K562 (cell line): ENCODE measurements at regions not wholly inside any gene's neighbourhood (a gene's known extent, or its start where the extent isn't known, plus 50 kb on each side); places are given as distances from the start of the nearest gene placed in this dataset.

ENCODE experiments used
- ATF2 ChIP-seq: sonication (generic); formaldehyde crosslinking; IDR thresholded peaks from 2 replicates; pipeline ENCODE4 v1.8.1; 2022; ENCODE audit warnings: missing genetic modification reagents
- FOXO4 ChIP-seq: fragments of 450-650 bp; formaldehyde crosslinking; IDR thresholded peaks from 2 replicates; pipeline ENCODE4 v1.4.0; 2020; ENCODE audit warnings: mild to moderate bottlenecking, moderate library complexity
- HBP1 ChIP-seq: fragments of 450-650 bp; formaldehyde crosslinking; IDR thresholded peaks from 2 replicates; pipeline ENCODE4 v1.4.0; 2022; ENCODE audit warnings: missing genetic modification characterization
- KDM5B ChIP-seq: fragments of 200-600 bp; sonication (generic); IDR thresholded peaks from 2 replicates; pipeline ENCODE4 v1.6.1; 2012; ENCODE audit warnings: low read depth, mild to moderate bottlenecking, moderate library complexity, low read length, control low read depth, inconsistent platforms; ENCODE audit not compliant: insufficient replicate concordance
- MYNN ChIP-seq, 2 experiments: sonication (generic); formaldehyde crosslinking in 1 of 2; IDR thresholded peaks; 2 replicates each; pipeline versions ENCODE4 v1.5.0 to v1.6.1; 2016 to 2020; ENCODE audit warnings: antibody characterized with exemption in 1 of 2, missing genetic modification reagents in 1 of 2
- NR2F6 ChIP-seq: fragments of 450-650 bp; formaldehyde crosslinking; IDR thresholded peaks from 2 replicates; pipeline ENCODE4 v1.4.0; 2020; ENCODE audit warnings: mild to moderate bottlenecking
- PHB ChIP-seq: fragments of 250-450 bp; sonication (Bioruptor Pico); IDR thresholded peaks from 2 replicates; pipeline ENCODE4 v1.5.0; 2021
- POLR2AphosphoS5 ChIP-seq: IDR thresholded peaks from 2 replicates; pipeline ENCODE4 v1.6.1; 2011; ENCODE audit warnings: mild to moderate bottlenecking, low read depth, low read length, moderate library complexity; ENCODE audit not compliant: control insufficient read depth, insufficient read depth
- POLR2G ChIP-seq: fragments of 200-400 bp; formaldehyde crosslinking; IDR thresholded peaks from 2 replicates; pipeline ENCODE4 v1.6.1; 2017; ENCODE audit warnings: low read depth, mild to moderate bottlenecking, antibody characterized with exemption, low read length, moderate library complexity
- RFX7 ChIP-seq: fragments of 250-450 bp; sonication (Bioruptor Pico); IDR thresholded peaks from 2 replicates; pipeline ENCODE4 v1.5.1; 2021; ENCODE audit warnings: mild to moderate bottlenecking
- ZBED1 ChIP-seq: IDR thresholded peaks from 2 replicates; pipeline ENCODE4 v1.6.1; 2014
- ZNF449 ChIP-seq: fragments of 250-450 bp; sonication (Bioruptor Pico); IDR thresholded peaks from 2 replicates; pipeline ENCODE4 v1.8.0; 2022; ENCODE audit warnings: moderate library complexity, mild to moderate bottlenecking, inconsistent platforms
- ZNF717 ChIP-seq: fragments of 250-450 bp; sonication (Bioruptor Pico); IDR thresholded peaks from 2 replicates; pipeline ENCODE4 v1.5.0; 2021
- TF ChIP-seq, protein P1 (sequence below): fragments of 250-450 bp; sonication (Bioruptor Pico); IDR thresholded peaks from 2 replicates; pipeline ENCODE4 v1.6.1; 2021; ENCODE audit warnings: mild to moderate bottlenecking
- TF ChIP-seq, protein P2 (sequence below): sonication (generic); formaldehyde crosslinking; IDR thresholded peaks from 2 replicates; pipeline ENCODE4 v1.8.0; 2022; ENCODE audit warnings: mild to moderate bottlenecking, missing genetic modification reagents
- TF ChIP-seq, protein P3 (sequence below): fragments of 450-650 bp; formaldehyde crosslinking; IDR thresholded peaks from 2 replicates; pipeline ENCODE4 v1.4.0; 2020; ENCODE audit warnings: mild to moderate bottlenecking, moderate library complexity

DNA sequence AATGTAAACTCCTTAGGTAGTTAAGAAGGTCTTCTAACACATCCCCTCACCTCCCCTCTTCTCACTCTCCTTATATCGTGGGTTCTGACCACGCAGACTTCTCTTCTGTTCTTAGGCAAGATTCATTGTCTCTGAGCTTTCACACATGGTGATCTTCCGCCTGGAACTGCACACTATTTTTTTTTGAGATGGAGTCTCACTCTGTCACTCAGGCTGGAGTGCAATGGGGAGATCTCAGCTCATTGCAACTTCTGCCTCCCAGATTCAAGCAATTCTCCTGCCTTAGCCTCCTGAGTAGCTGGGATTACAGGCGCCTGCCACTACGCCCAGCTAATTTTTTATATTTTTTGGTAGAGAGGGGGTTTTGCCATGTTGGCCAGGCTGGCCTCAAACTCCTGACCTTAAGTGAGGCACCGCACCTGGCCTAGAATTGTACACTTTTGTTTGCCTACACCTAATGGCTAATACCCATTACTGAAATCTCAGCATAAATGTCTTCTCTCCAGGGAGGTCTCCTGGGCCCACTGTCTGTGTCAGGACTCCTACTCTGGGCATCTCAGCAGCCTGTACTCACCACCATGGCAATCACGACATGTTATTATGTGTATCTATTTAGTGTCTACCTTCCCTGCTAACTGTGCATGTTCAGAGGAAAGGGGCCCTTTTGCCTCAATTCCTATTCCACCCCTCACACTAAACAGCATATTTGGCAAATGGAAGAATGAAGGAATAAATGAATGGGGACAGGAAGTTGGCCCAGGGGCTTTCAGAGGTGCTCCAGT, 646.3 kb upstream of the DPP6 start (continued):
- TF ChIP-seq KDM5B, result peak; percentile 12
- TF ChIP-seq, protein P1, sequence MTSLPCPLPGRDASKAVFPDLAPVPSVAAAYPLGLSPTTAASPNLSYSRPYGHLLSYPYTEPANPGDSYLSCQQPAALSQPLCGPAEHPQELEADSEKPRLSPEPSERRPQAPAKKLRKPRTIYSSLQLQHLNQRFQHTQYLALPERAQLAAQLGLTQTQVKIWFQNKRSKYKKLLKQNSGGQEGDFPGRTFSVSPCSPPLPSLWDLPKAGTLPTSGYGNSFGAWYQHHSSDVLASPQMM (CRISPR knock-in tag), result peak; percentile 3
- TF ChIP-seq ZBED1, result 0 out of 2 replicates have a peak, but pooled peaks have one; percentile 42
- TF ChIP-seq, protein P2, sequence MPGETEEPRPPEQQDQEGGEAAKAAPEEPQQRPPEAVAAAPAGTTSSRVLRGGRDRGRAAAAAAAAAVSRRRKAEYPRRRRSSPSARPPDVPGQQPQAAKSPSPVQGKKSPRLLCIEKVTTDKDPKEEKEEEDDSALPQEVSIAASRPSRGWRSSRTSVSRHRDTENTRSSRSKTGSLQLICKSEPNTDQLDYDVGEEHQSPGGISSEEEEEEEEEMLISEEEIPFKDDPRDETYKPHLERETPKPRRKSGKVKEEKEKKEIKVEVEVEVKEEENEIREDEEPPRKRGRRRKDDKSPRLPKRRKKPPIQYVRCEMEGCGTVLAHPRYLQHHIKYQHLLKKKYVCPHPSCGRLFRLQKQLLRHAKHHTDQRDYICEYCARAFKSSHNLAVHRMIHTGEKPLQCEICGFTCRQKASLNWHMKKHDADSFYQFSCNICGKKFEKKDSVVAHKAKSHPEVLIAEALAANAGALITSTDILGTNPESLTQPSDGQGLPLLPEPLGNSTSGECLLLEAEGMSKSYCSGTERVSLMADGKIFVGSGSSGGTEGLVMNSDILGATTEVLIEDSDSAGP, result 0 out of 2 replicates have a peak, but pooled peaks have one; percentile 33
- peak; percentile 93 for TF ChIP-seq HBP1 (CRISPR knock-in tag)
- TF ChIP-seq PHB, result peak; percentile 47; the same call in 1 of the 2 replicates
- 0 out of 2 replicates have a peak, but pooled peaks have one; percentile 46 for TF ChIP-seq ZNF449 (CRISPR knock-in tag)
- peak; percentile 73 for TF ChIP-seq ZNF717
- 0 out of 2 replicates have a peak, but pooled peaks have one; percentile 72 for TF ChIP-seq NR2F6 (CRISPR knock-in tag)
- TF ChIP-seq, protein P3, sequence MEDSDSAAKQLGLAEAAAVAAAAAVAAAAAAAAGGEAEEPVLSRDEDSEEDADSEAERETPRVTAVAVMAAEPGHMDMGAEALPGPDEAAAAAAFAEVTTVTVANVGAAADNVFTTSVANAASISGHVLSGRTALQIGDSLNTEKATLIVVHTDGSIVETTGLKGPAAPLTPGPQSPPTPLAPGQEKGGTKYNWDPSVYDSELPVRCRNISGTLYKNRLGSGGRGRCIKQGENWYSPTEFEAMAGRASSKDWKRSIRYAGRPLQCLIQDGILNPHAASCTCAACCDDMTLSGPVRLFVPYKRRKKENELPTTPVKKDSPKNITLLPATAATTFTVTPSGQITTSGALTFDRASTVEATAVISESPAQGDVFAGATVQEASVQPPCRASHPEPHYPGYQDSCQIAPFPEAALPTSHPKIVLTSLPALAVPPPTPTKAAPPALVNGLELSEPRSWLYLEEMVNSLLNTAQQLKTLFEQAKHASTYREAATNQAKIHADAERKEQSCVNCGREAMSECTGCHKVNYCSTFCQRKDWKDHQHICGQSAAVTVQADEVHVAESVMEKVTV (CRISPR knock-in tag), result 0 out of 2 replicates have a peak, but pooled peaks have one; percentile 4
- TF ChIP-seq FOXO4, result peak; percentile 89
- TF ChIP-seq ATF2, result no peak
- TF ChIP-seq POLR2AphosphoS5, result peak; percentile 48; the same call in 1 of the 2 replicates
- 0 out of 2 replicates have a peak, but pooled peaks have one; percentile 25 for TF ChIP-seq RFX7 (CRISPR knock-in tag)
- peak; percentile 72; the same call in 1 of the 2 replicates for TF ChIP-seq MYNN (IDR thresholded peaks at IDR 0.05)
- no peak for TF ChIP-seq MYNN (CRISPR knock-in tag; IDR thresholded peaks at IDR 0.05)
- TF ChIP-seq POLR2G, result no peak
